Endometrial microvascular endothelial cells (primary cell): ENCODE measurements at regions not wholly inside any gene's neighbourhood (a gene's known extent, or its start where the extent isn't known, plus 50 kb on each side); places are given as distances from the start of the nearest gene placed in this dataset.
"Not testable (repeated sequence)": the region's sequence is repeated elsewhere in the genome, so short reads cannot be mapped to it uniquely, and the experiment has no call there.

ENCODE experiments used
- in situ Hi-C: cut with HindIII; loops from 2 replicates; pipeline ENCODE4 v1.10.0; 2017; ENCODE audit warnings: low sequenced_read_pairs, low pct_unique_long_range_greater_than_20kb; ENCODE audit errors: inconsistent ontology term

GRCh38 chr14:82657186-82657675 is 1123.6 kb upstream of the SEL1L start:
- in situ Hi-C loops, result no loop called here

- in situ Hi-C loops, result no loop called here
Measured at GRCh38 chr14:82661258-82661657, 1127.6 kb upstream of the SEL1L start.

GRCh38 chr14:82667006-82667405 is 1133.4 kb upstream of the SEL1L start:
- in situ Hi-C loops, result no loop called here

DNA sequence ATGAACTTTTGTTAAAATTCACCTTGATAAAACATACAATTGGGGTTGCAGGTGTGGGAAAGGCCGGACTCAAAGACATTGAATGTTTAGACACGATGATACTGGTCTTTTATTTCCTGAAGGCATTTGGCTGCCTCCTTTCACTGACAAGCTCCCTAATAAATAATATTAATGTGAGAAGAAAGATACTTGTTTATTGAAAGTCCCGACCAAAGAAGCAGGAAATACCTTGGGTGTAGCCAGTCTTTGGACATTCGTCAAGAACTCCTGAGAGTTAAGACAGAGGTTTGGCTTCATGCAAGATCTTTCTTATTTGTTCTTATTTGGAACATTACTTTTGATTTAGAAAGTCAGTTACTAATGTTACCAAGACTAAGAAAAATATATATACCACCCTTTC is 1133.8 kb upstream of the SEL1L start:
- in situ Hi-C loops, result no loop called here

- in situ Hi-C loops, result no loop called here
Measured at GRCh38 chr14:82676403-82676802, 1142.8 kb upstream of the SEL1L start.

GRCh38 chr14:82689948-82690347 is 1156.3 kb upstream of the SEL1L start:
- in situ Hi-C loops, result no loop called here

DNA sequence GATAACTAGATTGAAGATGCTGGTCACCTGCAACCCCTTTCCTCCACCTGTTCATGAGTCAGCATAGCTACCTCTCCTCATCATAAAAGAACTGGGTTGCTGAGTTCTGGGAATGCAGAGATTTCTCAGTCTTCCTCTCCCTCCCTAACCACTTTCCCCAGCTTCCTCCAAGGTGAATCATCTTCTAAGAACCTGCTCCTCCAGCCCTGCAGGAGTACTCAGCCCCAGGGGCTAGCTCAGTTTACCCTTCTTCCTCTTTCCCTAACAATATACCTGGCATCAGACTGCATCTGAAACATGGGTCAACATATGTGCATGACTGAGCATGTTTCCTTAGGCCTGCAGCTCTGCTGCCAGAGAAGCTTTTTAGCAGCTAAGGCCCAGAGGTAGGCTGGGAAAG is 1157.5 kb upstream of the SEL1L start:
- in situ Hi-C loops, result not testable (repeated sequence)

DNA sequence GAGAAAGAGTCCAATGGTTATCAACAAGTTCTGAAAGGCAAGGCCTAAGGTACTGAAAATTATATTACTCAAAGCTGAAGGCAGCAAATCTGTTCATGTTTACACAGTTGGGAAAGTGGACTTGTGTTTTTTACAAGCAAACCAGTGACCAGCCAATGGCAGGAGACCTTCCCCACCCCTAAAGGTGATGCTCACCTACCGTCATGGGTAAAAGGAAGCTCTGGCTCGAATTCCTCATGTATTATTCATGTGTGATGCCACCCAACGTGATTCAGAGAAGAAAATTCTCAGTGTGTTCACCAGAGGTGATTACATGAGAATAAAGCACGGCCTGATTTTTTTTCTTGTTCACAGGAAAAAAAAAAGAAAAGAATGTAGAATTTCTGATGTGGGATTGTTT is 1161.2 kb upstream of the SEL1L start:
- in situ Hi-C loops, result no loop called here

DNA sequence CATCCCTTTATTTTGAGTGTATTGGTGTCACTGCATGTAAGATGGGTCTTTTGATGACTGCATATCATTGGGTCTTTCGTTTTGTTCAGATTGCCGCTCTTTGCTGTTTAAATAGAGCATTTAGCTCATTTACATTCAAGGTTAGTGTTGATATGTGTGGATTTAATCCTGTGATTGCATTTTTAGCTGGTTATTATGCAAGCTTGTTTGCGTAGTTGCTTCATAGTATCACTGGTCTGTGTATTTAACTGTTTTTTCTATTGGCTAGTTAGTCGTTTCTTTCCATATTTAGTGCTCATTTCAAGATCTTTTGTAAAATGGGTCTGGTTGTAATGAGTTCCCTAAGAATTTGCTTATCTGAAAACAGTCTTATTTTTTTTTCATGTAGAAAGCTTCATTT is 1170.6 kb upstream of the SEL1L start:
- in situ Hi-C loops, result no loop called here

DNA sequence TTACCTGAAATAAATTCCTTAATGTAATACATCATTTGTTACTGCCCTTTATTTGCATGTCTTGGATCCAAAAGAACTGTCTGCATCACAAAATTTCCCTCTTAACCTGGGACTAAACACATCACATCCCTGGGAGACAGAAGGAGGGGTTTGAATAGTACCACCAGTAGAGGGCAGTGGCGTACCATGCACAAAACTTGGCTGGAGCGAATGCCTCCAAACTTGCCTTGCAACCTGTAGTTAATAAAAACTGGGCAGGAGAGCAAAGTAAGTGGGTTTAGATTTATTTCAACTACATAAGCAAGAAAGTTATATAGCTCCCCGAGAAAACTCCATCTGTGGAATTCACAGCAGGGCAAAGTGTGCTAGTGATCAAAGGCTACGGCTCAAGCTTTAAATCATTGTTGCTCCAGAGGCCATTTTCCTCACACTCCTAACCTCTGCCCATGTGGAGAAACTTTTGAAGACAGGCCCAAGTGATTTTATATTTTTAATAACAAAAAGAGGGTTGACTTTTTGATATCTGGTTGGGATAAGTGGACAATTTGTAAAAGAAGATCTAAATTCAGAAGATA is 1176.7 kb upstream of the SEL1L start:
- in situ Hi-C loops, result no loop called here

DNA sequence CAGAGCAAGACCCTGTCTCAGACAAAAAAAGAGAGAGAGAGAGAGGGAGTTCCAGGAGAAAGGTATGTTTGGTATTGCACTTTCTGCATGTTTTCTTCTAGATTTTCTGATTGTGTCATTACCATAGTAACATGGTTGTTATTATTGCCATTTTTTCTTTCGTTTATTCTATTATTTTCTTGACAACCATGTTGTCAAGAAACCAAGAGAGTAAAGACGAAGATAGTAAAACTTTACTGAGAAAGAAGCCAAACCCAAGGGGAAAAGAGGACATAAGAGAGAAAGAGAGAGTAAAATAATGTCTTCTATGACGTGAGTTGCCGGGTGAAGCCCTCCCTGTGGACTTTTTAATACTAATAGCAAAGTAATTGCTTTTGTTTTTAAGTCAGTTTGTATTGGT is 1186.0 kb upstream of the SEL1L start:
- in situ Hi-C loops, result no loop called here

DNA sequence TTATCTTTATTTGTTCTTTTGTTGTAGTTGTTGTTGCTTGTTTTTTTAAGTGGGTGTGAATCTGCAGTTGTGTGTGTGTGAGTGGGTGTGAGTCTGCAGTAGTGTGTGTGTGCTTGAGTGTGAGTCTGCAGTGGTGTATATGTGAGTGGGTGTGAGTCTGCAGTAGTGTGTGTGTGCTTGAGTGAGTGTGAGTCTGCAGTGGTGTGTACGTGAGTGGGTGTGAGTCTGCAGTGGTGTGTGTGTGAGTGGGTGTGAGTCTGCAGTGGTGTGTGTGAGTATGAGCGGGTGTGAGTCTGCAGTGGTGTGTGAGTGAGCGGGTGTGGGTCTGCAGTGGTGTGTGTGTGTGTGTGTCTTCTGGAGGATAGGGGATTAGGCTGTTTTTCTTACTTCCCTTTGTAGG is 1186.8 kb upstream of the SEL1L start:
- in situ Hi-C loops, result no loop called here

- in situ Hi-C loops, result no loop called here
Measured at GRCh38 chr14:82720946-82721345, 1187.3 kb upstream of the SEL1L start.

DNA sequence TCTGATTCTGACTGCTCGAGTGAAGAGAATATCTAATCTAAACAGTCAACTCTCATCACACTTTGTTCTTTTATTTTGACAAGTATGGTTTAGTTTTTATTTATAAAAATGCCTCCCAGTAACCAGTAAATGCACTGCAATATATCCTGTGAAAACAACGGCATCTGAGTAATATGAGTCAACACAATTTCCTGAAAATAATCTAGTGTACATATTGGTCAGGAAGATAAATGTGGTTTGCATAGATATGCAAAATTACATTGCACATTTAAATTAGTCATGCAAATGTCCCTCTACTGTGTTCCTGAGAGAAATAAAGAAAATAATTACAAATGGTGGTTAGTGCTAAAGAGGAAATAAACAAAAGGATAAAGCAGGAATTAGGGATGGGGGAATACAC is 1190.7 kb upstream of the SEL1L start:
- in situ Hi-C loops, result no loop called here

DNA sequence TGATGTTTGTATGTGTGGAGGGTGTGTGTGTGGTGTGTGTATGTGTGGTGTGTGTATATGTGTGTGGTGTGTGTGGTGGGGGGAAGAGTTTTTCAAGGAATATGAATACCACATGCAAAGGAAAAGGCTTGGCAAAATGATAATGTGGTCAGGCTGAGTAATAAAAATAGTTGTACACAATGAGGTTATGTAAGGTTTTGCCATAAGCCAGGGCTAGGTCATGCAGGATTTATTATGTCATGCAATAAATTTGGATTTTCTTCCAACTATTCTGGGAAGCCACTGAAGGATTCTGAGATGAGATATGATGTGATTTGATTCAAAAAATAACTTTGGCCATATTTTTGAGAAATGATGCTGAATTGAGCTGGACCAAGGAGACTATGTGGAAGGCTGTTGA is 1191.6 kb upstream of the SEL1L start:
- in situ Hi-C loops, result no loop called here

DNA sequence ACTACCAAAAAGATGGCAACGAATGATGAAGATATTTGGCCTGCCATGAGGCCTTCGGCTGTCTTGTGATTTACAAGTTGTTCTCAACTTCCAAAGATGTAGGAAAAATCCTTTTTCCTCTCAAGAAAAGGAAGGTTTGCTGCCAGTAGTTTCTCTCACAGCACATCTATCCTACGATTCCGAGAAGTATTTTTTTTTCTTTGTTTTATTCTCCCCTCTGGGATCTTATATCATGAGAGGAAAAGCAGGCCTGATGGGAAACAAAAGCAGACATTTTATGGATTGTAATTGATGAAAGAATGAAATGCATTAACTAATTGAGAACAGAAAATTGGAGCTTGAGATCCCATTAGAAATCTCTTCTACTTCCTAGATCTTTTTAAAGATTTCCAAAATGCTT is 1197.9 kb upstream of the SEL1L start:
- in situ Hi-C loops, result no loop called here

- in situ Hi-C loops, result no loop called here
Measured at GRCh38 chr14:82740547-82740946, 1206.9 kb upstream of the SEL1L start.

- in situ Hi-C loops, result no loop called here
Measured at GRCh38 chr14:82755476-82755875, 1221.8 kb upstream of the SEL1L start.

GRCh38 chr14:82755923-82756322 is 1222.3 kb upstream of the SEL1L start:
- in situ Hi-C loops, result no loop called here

DNA sequence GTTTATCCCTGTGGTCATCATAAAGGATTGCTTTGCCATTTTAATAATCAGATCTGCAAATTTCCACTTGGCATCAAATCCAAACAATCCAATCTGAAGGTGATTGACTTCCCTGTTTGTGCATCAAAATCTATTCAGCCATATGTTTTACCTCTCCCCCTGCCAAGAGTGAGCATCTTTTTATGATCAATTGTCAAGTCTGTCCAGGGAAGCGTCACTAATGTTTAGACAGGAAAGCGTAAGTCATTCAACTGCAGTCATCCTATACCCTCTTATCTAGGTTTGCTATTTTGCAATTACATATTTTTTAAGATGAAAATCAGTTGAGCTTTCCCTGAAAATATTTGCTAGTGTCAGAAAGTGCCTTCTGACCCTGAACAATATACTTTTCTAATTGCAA is 1224.1 kb upstream of the SEL1L start:
- in situ Hi-C loops, result no loop called here

DNA sequence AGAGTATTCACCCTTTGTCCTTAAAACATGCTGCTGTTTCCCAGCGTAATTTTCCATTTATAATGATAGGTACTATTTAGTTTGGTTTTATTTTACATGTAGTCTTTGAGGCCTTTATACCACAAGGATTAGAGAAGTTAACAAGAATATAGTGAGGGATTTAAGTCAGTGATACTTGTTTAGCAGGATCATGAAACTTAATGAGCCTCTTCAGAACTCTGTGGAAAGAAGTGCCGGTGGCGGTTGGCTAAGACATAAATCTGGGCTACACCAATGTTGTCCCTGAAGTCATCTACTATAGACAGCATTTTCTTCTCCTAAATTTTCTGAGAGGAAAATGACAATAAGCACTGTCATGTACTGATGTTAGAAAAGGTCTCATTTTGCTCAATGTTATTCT is 1226.0 kb upstream of the SEL1L start:
- in situ Hi-C loops, result no loop called here
